Activated CD4-positive, alpha-beta T cell treated with anti-CD3 and anti-CD28 coated beads, Interleukin-2, Interleukin-6, amounts not matched to agents 100 ng/mL and 50 ng/mL, durations not matched to agents 16 hours and 8 hours (primary cell): ENCODE measurements at regions not wholly inside any gene's neighbourhood (a gene's known extent, or its start where the extent isn't known, plus 50 kb on each side); places are given as distances from the start of the nearest gene placed in this dataset.

Source experiments
- DNase-seq: peaks from one replicate; pipeline ENCODE4 v3.0.0-alpha.2; 2020

- DNase-seq = no peak
Observed at GRCh38 chr12:125936502-125936901, 871.3 kb downstream of the AACS start.

- DNase-seq = no peak
Observed at GRCh38 chr12:125944446-125944845, 879.2 kb downstream of the AACS start.

- no peak for DNase-seq
Observed at GRCh38 chr12:125949471-125949870, 884.2 kb downstream of the AACS start.

GRCh38 chr12:125954362-125954761 lies 889.1 kb downstream of the AACS start:
- DNase-seq = no peak

GRCh38 chr12:125956186-125956585 lies 891.0 kb downstream of the AACS start:
- DNase-seq = no peak

- DNase-seq = no peak
Observed at GRCh38 chr12:125966641-125967040, 901.4 kb downstream of the AACS start.

GRCh38 chr12:125968413-125968812 lies 903.2 kb downstream of the AACS start:
- no peak for DNase-seq

GRCh38 chr12:125971981-125972380 lies 906.7 kb downstream of the AACS start:
- no peak for DNase-seq

- no peak for DNase-seq
Observed at GRCh38 chr12:125978286-125978685, 913.1 kb downstream of the AACS start.

GRCh38 chr12:125981610-125982253 lies 916.5 kb downstream of the AACS start:
- DNase-seq = no peak

- DNase-seq = peak; percentile 1
Observed at GRCh38 chr12:125983094-125983783, 918.0 kb downstream of the AACS start.

GRCh38 chr12:125983784-125984500 lies 918.7 kb downstream of the AACS start:
- no peak for DNase-seq

GRCh38 chr12:125988545-125988944 lies 923.3 kb downstream of the AACS start:
- DNase-seq = no peak

- no peak for DNase-seq
Observed at GRCh38 chr12:125989696-125990095, 924.5 kb downstream of the AACS start.

- no peak for DNase-seq
Observed at GRCh38 chr12:125996443-125996842, 931.2 kb downstream of the AACS start.

- DNase-seq = no peak
Observed at GRCh38 chr12:125999628-126000027, 934.4 kb downstream of the AACS start.

GRCh38 chr12:126019385-126019784 lies 954.1 kb downstream of the AACS start:
- no peak for DNase-seq

- DNase-seq = no peak
Observed at GRCh38 chr12:126021675-126022074, 956.4 kb downstream of the AACS start.

- DNase-seq = no peak
Observed at GRCh38 chr12:126027825-126028224, 962.6 kb downstream of the AACS start.

- no peak for DNase-seq
Observed at GRCh38 chr12:126030573-126030972, 965.3 kb downstream of the AACS start.

- no peak for DNase-seq
Observed at GRCh38 chr12:126033751-126034150, 968.5 kb downstream of the AACS start.

- DNase-seq = no peak
Observed at GRCh38 chr12:126036348-126036747, 971.1 kb downstream of the AACS start.

GRCh38 chr12:126038434-126038833 lies 973.2 kb downstream of the AACS start:
- no peak for DNase-seq

- no peak for DNase-seq
Observed at GRCh38 chr12:126040307-126040706, 975.1 kb downstream of the AACS start.
